ENCODE measurements at regions not wholly inside any gene's neighbourhood (a gene's known extent, or its start where the extent isn't known, plus 50 kb on each side); places are given as distances from the start of the nearest gene placed in this dataset.
"Not testable (repeated sequence)": the region's sequence is repeated elsewhere in the genome, so short reads cannot be mapped to it uniquely, and the experiment has no call there.

- TF ChIP-seq EZH2 (optimal IDR thresholded peaks at IDR 0.05; ENCODE audit: low read depth, low read length), result not testable (repeated sequence)
- TF ChIP-seq, protein P1, sequence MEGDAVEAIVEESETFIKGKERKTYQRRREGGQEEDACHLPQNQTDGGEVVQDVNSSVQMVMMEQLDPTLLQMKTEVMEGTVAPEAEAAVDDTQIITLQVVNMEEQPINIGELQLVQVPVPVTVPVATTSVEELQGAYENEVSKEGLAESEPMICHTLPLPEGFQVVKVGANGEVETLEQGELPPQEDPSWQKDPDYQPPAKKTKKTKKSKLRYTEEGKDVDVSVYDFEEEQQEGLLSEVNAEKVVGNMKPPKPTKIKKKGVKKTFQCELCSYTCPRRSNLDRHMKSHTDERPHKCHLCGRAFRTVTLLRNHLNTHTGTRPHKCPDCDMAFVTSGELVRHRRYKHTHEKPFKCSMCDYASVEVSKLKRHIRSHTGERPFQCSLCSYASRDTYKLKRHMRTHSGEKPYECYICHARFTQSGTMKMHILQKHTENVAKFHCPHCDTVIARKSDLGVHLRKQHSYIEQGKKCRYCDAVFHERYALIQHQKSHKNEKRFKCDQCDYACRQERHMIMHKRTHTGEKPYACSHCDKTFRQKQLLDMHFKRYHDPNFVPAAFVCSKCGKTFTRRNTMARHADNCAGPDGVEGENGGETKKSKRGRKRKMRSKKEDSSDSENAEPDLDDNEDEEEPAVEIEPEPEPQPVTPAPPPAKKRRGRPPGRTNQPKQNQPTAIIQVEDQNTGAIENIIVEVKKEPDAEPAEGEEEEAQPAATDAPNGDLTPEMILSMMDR (IDR thresholded peaks at IDR 0.05; ENCODE audit: low read length), result not testable (repeated sequence)
Measured at GRCh38 chr9:17888964-17889363, 310.1 kb downstream of the SH3GL2 start.

All from MM.1S (cell line).